Neural progenitor cell (in vitro differentiated cells): ENCODE measurements at regions not wholly inside any gene's neighbourhood (a gene's known extent, or its start where the extent isn't known, plus 50 kb on each side); places are given as distances from the start of the nearest gene placed in this dataset.

Source experiments
- DNase-seq: peaks from one replicate; pipeline ENCODE4 v3.0.0-alpha.2; 2016; ENCODE audit warnings: low spot score
- H2AFZ ChIP-seq: fragments of 200-600 bp; sonication (generic); replicated peaks from 2 replicates; pipeline ENCODE4 v1.6.1; 2016; ENCODE audit warnings: antibody characterized with exemption
- H3F3A ChIP-seq: fragments of 200-600 bp; sonication (generic); 2 replicates; pipeline ENCODE4 v1.6.1; 2016; ENCODE audit warnings: antibody characterized with exemption, low read depth
- H3K27ac ChIP-seq: fragments of 200-600 bp; sonication (generic); 2 replicates; pipeline ENCODE4 v1.5.1; 2016; ENCODE audit warnings: mild to moderate bottlenecking
- H3K27me3 ChIP-seq: fragments of 200-600 bp; sonication (generic); 2 replicates; pipeline ENCODE4 v1.6.1; 2016; ENCODE audit warnings: mild to moderate bottlenecking, moderate library complexity
- H3K36me3 ChIP-seq: fragments of 200-600 bp; sonication (generic); 2 replicates; pipeline ENCODE4 v1.5.1; 2016
- H3K4me1 ChIP-seq: fragments of 200-600 bp; sonication (generic); 2 replicates; pipeline ENCODE4 v1.6.1; 2016; ENCODE audit warnings: mixed run types
- H3K4me2 ChIP-seq: fragments of 200-600 bp; sonication (generic); 2 replicates; pipeline ENCODE4 v1.6.1; 2016
- H3K4me3 ChIP-seq: fragments of 200-600 bp; sonication (generic); 2 replicates; pipeline ENCODE4 v1.5.1; 2016
- H3K79me2 ChIP-seq: fragments of 200-600 bp; sonication (generic); 2 replicates; pipeline ENCODE4 v1.6.1; 2016; ENCODE audit warnings: low read depth
- H3K9ac ChIP-seq: fragments of 200-600 bp; sonication (generic); 2 replicates; pipeline ENCODE4 v1.6.1; 2016
- H3K9me3 ChIP-seq: fragments of 200-600 bp; sonication (generic); 2 replicates; pipeline ENCODE4 v1.5.1; 2016; ENCODE audit warnings: low read depth
- H4K20me1 ChIP-seq: fragments of 200-600 bp; sonication (generic); 2 replicates; pipeline ENCODE4 v1.6.1; 2016; ENCODE audit warnings: low read depth
- H3K27ac Mint-ChIP-seq: 3 replicates; pipeline ENCODE4 v1.8.0; 2021; ENCODE audit warnings: mixed read lengths
- H3K27me3 Mint-ChIP-seq: 2 replicates; pipeline ENCODE4 v1.8.0; 2022; ENCODE audit warnings: low read depth, mild to moderate bottlenecking, inconsistent platforms, moderate library complexity, mixed read lengths; ENCODE audit not compliant: insufficient read depth
- H3K36me3 Mint-ChIP-seq: 3 replicates; pipeline ENCODE4 v1.8.0; 2021; ENCODE audit warnings: mixed read lengths
- H3K4me1 Mint-ChIP-seq: 3 replicates; pipeline ENCODE4 v1.8.0; 2021; ENCODE audit warnings: mixed read lengths
- H3K4me3 Mint-ChIP-seq: 3 replicates; pipeline ENCODE4 v1.8.0; 2021; ENCODE audit warnings: mild to moderate bottlenecking, moderate library complexity, mixed read lengths
- H3K9me3 Mint-ChIP-seq: 3 replicates; pipeline ENCODE4 v1.8.0; 2020; ENCODE audit warnings: mixed read lengths
- EZH2 ChIP-seq: fragments of 200-600 bp; sonication (generic); IDR thresholded peaks from 2 replicates; pipeline ENCODE4 v1.6.1; 2017; ENCODE audit warnings: antibody characterized with exemption, mild to moderate bottlenecking, moderate library complexity
- EZH2phosphoT487 ChIP-seq: fragments of 200-600 bp; sonication (generic); IDR thresholded peaks from 2 replicates; pipeline ENCODE4 v1.6.1; 2017; ENCODE audit warnings: antibody characterized with exemption
- TF ChIP-seq, protein P1 (sequence below): fragments of 200-600 bp; sonication (generic); IDR thresholded peaks from 2 replicates; pipeline ENCODE4 v1.5.1; 2017; ENCODE audit warnings: antibody characterized with exemption, mild to moderate bottlenecking

DNA sequence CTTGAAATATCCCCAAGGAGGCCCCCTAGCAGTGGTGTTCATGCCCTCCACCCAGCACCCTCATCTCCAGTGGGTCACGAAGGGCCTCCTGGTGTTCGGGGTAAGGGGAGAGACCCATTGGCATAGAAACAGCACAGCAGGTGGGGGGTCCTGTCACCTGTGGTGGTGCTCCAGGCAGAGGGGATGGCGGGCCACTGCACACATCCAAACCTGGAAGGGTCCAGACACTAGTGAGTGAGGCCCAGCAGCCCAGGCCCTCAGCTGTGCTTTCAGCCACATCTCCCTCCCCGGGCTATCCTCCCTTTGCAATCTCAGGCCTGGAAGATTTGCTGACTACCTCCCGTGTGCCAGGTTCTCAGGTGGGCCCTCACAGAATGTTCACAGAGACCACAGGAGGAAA lies 59.4 kb upstream of the LYVE1 start:
- H3K36me3 Mint-ChIP-seq: peaks cover 5% of the 10 kb centered on the region
- TF ChIP-seq, protein P1, sequence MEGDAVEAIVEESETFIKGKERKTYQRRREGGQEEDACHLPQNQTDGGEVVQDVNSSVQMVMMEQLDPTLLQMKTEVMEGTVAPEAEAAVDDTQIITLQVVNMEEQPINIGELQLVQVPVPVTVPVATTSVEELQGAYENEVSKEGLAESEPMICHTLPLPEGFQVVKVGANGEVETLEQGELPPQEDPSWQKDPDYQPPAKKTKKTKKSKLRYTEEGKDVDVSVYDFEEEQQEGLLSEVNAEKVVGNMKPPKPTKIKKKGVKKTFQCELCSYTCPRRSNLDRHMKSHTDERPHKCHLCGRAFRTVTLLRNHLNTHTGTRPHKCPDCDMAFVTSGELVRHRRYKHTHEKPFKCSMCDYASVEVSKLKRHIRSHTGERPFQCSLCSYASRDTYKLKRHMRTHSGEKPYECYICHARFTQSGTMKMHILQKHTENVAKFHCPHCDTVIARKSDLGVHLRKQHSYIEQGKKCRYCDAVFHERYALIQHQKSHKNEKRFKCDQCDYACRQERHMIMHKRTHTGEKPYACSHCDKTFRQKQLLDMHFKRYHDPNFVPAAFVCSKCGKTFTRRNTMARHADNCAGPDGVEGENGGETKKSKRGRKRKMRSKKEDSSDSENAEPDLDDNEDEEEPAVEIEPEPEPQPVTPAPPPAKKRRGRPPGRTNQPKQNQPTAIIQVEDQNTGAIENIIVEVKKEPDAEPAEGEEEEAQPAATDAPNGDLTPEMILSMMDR: no peak
- TF ChIP-seq EZH2: no peak
- TF ChIP-seq EZH2phosphoT487: no peak
- no peak overlapping the region for H3K4me3 Mint-ChIP-seq
- no peaks in the 10 kb centered on the region for H3K27me3 Mint-ChIP-seq
- DNase-seq: no peak
- H3K4me3 ChIP-seq: no peak overlapping the region
- H3K4me1 ChIP-seq: no peaks in the 10 kb centered on the region
- H3K27ac Mint-ChIP-seq: no peak overlapping the region
- no peak overlapping the region for H2AFZ ChIP-seq
- no peaks in the 10 kb centered on the region for H3K36me3 ChIP-seq
- no peaks in the 10 kb centered on the region for H3K27me3 ChIP-seq
- no peaks in the 10 kb centered on the region for H3F3A ChIP-seq
- no peaks in the 10 kb centered on the region for H4K20me1 ChIP-seq
- no peak overlapping the region for H3K9ac ChIP-seq
- no peaks in the 10 kb centered on the region for H3K9me3 Mint-ChIP-seq
- no peaks in the 10 kb centered on the region for H3K9me3 ChIP-seq
- peaks cover 2% of the 10 kb centered on the region for H3K4me1 Mint-ChIP-seq
- no peaks in the 10 kb centered on the region for H3K79me2 ChIP-seq
- H3K27ac ChIP-seq: no peak overlapping the region
- H3K4me2 ChIP-seq: no peak overlapping the region

DNA sequence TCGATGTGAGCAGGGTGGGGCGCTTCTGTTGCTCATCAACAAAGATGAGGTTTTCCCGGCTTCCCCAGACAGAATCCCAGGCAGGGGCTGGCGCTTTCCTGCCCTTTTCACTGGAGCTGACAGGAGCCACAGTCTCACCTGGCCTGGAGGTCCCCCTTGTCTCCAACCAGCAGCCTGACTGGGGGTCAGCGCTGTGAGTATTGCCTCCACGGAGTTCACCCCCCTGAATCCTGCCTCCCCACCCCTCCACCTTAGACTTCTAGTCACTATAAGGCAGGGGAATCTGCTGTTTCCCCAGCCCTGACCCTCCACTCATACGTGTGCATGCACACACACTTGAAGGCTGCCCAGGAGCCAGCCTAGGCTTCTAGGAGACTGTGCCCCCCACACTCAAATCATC lies 58.8 kb upstream of the LYVE1 start:
- Histone ChIP-seq H3K4me3 (no peak overlapping the region), H3K9me3 (no peaks in the 10 kb centered on the region), H3K4me1 (no peaks in the 10 kb centered on the region), H3K79me2 (no peaks in the 10 kb centered on the region), H4K20me1 (no peaks in the 10 kb centered on the region), H3K36me3 (no peaks in the 10 kb centered on the region), H3K9ac (no peak overlapping the region), H3F3A (no peaks in the 10 kb centered on the region), H3K27me3 (no peaks in the 10 kb centered on the region), H3K4me2 (no peak overlapping the region), H2AFZ (no peak overlapping the region), H3K27ac (no peak overlapping the region)
- H3K4me3 Mint-ChIP-seq: no peak overlapping the region
- no peak overlapping the region for H3K27ac Mint-ChIP-seq
- TF ChIP-seq, protein P1: no peak
- TF ChIP-seq EZH2phosphoT487: no peak
- peaks cover 2% of the 10 kb centered on the region for H3K4me1 Mint-ChIP-seq
- no peak for DNase-seq
- H3K27me3 Mint-ChIP-seq: no peaks in the 10 kb centered on the region
- H3K9me3 Mint-ChIP-seq: no peaks in the 10 kb centered on the region
- peaks cover 3% of the 10 kb centered on the region for H3K36me3 Mint-ChIP-seq

DNA sequence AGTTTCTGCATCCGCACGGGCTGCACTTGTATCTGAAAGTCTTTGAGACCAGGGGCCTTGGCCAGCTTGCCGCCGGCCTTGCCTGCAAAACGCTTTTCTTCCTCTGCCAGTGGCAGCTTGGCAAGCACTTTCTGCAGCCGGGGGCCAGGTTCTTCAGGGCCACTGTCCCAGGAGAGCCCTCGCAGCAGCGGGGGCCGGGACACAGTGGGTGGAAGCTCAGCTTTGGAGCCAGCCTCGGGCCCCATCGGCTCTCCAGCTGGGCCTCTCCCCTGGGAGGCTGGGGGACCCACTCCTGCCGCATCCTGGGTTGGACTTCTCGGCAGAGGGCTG lies 57.5 kb upstream of the LYVE1 start:
- H3K9ac ChIP-seq: no peak overlapping the region
- H3K27ac ChIP-seq: no peak overlapping the region
- H3K79me2 ChIP-seq: no peaks in the 10 kb centered on the region
- no peak for TF ChIP-seq EZH2
- TF ChIP-seq, protein P1: no peak
- TF ChIP-seq EZH2phosphoT487: no peak
- Mint-ChIP-seq H3K9me3 (no peaks in the 10 kb centered on the region), H3K36me3 (peaks cover 3% of the 10 kb centered on the region), H3K27me3 (no peaks in the 10 kb centered on the region), H3K4me3 (no peak overlapping the region), H3K4me1 (peaks cover 2% of the 10 kb centered on the region), H3K27ac (no peak overlapping the region)
- H3K4me1 ChIP-seq: no peaks in the 10 kb centered on the region
- H4K20me1 ChIP-seq: no peaks in the 10 kb centered on the region
- H3K4me3 ChIP-seq: no peak overlapping the region
- no peaks in the 10 kb centered on the region for H3F3A ChIP-seq
- no peak overlapping the region for H3K4me2 ChIP-seq
- no peak overlapping the region for H2AFZ ChIP-seq
- H3K9me3 ChIP-seq: no peaks in the 10 kb centered on the region
- no peak for DNase-seq
- H3K36me3 ChIP-seq: no peaks in the 10 kb centered on the region
- no peaks in the 10 kb centered on the region for H3K27me3 ChIP-seq
